ENCODE measurements at regions not wholly inside any gene's neighbourhood (a gene's known extent, or its start where the extent isn't known, plus 50 kb on each side); places are given as distances from the start of the nearest gene placed in this dataset.
"Not testable (repeated sequence)": the region's sequence is repeated elsewhere in the genome, so short reads cannot be mapped to it uniquely, and the experiment has no call there.

GRCh38 chr1:80218112-80218511, 1211.6 kb upstream of the ADGRL4 start:
- DNase-seq = no peak

GRCh38 chr1:80217377-80217986, 1211.0 kb upstream of the ADGRL4 start:
- DNase-seq = peak; percentile 42

- no peak for DNase-seq
Measured at GRCh38 chr1:80214888-80215540, 1208.5 kb upstream of the ADGRL4 start.

GRCh38 chr1:80212948-80213347, 1206.4 kb upstream of the ADGRL4 start:
- DNase-seq = no peak

- DNase-seq = no peak
Measured at GRCh38 chr1:80211691-80212380, 1205.3 kb upstream of the ADGRL4 start.

- DNase-seq = no peak
Measured at GRCh38 chr1:80202118-80202517, 1195.6 kb upstream of the ADGRL4 start.

- DNase-seq = no peak
Measured at GRCh38 chr1:80194221-80194620, 1187.7 kb upstream of the ADGRL4 start.

DNA sequence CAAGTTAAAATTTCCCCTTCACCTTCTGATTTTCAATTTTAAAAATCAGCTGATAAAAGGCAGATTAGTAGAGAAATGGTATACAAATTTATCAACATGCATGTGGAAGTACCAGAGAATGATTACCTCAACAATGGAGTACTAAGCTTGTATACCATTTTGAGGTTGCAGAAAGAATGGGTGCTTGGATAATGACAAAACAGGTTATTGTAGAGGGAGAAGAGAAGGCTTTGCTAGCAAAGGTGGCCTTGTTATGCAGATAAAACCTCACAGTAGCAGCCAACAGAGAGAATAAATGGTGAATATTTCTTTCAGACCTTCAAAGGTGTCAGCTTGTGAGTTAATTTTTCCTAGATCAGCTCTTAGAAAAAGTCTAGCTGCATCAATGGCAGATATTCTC, 1174.9 kb upstream of the ADGRL4 start:
- no peak for DNase-seq

GRCh38 chr1:80171631-80172030, 1165.1 kb upstream of the ADGRL4 start:
- DNase-seq = no peak

DNA sequence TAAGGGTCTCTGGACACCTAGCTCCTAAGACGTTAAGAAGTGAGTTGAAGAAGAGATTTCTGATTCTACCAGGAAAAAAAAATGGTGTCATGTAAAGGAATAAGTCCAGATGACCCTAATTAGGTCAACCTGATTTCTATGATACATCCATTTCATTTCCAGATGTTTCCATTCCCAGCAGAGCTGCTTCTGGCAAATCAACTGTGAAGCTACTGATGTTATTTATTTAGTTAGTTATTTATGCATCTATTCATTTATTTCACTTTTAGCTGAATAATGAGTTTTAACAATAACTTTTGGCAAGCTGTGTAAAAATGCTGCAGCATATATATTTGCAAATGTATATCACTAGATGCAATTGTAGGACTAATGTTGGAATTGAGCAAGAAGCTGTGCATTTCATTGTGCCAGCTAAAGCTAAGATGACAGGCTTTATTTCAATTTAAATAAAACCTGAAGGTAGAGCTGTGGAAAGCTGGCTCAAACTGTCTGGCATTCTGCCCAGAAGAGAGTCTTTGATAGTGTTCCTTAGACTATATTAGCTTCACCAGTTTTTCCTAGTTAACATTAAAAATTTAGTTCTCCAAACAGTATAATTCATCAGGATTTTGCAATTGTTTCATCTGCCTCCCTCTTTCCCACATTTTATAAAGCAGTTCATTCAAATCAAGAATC, 1164.4 kb upstream of the ADGRL4 start:
- DNase-seq = peak; percentile 70

DNA sequence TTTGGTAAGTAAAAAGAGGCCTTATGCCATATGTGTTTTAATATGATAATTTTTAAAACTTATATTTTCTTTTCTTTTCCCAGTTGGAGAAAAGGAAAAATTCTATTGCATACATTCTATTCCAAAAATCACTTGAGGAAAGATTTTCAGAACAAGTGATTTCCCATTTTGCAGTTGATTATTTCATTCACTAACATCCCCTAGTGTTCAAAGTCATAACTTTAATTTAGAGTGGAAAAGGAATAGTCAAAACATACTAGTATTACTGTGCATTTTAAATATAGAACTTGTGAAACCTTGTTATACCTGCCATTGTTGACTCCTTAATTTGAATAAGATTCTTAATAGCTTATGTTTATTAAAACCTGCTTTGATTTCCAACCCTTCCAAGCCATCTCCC, 1157.6 kb upstream of the ADGRL4 start:
- DNase-seq = no peak

- DNase-seq = no peak
Measured at GRCh38 chr1:80163686-80164085, 1157.2 kb upstream of the ADGRL4 start.

- DNase-seq = no peak
Measured at GRCh38 chr1:80158771-80159170, 1152.2 kb upstream of the ADGRL4 start.

DNA sequence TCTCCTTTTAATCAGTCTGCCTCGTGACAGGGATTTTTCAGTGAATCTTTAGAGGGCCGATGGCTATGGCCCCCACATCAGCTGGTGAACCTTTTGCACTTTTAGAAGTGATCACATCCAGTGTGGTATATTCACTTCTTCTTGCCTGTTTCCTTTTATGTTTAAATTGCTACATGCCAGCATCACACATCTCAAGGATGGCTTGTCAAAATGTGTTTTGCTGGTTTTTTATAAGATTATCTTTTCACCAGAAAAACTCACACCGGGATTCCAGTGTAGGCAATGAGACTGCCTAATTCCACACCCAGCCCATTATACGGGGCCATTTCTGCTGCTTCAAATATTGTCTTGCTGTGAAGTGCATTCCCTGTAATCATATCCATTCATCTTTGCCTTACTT, 1151.7 kb upstream of the ADGRL4 start:
- DNase-seq = no peak

DNA sequence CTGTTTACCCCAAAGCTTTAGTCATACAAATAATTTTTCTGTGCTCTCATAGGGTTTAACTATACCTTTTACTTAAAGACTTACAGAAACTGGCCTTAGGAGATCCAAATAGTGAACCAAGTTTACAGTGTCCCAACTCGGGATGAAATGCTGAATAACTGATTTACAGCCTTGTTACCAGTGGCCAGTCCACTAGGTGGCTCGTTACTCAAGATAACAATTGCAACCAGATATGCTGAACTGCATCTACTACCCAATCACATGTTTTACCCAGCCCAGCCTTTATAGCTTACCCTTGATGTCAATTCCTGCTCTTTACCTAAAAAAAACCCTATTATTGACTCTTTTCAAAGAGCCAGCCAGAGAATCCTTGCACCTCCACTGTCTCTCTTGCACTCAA, 1148.8 kb upstream of the ADGRL4 start:
- no peak for DNase-seq

DNA sequence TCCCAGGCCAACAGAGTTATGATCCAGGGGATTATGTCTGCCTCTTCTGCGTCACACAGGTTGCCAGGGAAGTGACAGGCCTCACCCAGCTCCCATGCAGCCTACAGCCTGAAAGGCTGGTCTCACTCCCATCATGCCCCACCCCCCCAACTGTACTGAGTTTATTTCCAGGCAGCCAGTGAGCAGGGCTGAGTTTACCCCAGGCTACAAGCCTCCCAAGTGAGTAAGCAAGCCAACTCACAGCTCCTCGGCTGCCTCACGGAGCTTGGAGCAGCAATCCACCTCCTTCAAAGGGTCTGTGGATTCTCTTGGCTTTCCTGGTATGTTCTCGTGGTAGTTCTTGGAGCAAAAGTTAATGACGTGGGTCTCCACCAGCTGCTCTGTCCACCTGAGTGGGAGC, 1147.6 kb upstream of the ADGRL4 start:
- DNase-seq = no peak

- DNase-seq = no peak
Measured at GRCh38 chr1:80153762-80154161, 1147.2 kb upstream of the ADGRL4 start.

- DNase-seq = no peak
Measured at GRCh38 chr1:80143361-80143760, 1136.8 kb upstream of the ADGRL4 start.

DNA sequence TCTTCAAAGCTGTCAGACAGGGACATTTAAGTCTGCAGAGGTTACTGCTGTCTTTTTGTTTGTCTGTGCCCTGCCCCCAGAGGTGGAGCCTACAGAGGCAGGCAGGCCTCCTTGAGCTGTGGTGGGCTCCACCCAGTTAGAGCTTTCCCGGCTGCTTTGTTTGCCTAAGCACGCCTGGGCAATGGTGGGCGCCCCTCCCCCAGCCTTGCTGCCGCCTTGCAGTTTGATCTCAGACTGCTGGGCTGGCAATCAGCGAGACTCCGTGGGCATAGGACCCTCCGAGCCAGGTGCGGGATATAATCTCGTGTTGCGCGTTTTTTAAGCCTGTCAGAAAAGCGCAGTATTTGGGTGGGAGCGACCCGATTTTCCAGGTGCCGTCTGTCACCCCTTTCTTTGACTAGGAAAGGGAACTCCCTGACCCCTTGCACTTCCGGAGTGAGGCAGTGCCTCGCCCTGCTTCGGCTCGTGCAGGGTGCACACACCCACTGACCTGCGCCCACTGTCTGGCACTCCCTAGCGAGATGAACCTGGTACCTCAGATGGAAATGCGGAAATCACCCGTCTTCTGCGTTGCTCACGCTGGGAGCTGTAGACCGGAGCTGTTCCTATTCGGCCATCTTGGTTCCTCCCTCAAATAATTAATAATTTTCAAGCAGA, 1131.5 kb upstream of the ADGRL4 start:
- not testable (repeated sequence) for DNase-seq

- no peak for DNase-seq
Measured at GRCh38 chr1:80113168-80114038, 1106.9 kb upstream of the ADGRL4 start.

DNA sequence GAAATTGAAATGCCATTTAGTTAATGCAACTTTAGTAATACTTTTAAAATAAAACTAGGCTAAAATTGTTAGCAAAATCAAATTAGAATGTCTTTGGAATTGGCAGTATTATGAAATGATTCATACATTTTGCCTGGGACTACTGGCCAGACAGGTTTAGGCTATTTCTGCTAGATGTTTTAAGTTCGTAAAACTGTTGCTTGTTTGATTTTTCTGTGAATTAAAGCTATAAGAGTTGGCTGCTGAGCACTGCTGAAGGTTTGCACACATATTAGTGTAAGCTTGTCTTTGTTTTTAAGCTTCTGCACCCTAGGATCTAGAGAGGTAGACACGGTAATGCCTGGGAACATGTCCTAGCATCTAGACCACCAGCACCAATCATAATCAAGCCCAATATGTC, 1094.6 kb upstream of the ADGRL4 start:
- DNase-seq = no peak

- no peak for DNase-seq
Measured at GRCh38 chr1:80099713-80100112, 1093.2 kb upstream of the ADGRL4 start.

Measured in right hindlimb (tissue), 1 donor.